Liver (tissue), 8 donors: ENCODE measurements at regions not wholly inside any gene's neighbourhood (a gene's known extent, or its start where the extent isn't known, plus 50 kb on each side); places are given as distances from the start of the nearest gene placed in this dataset.

ENCODE experiments used
- DNase-seq: peaks from one replicate; pipeline ENCODE4 v3.0.0-alpha.2; 2017; ENCODE audit warnings: low spot score
- H3K27ac ChIP-seq, 2 donors: one replicate each; pipeline ENCODE4 v1.7.0; 2013; ENCODE audit warnings: inconsistent platforms in 2 of 2, low read length in 2 of 2, control low read depth in 1 of 2, low read depth in 1 of 2, mild to moderate bottlenecking in 1 of 2
- H3K27me3 ChIP-seq, 4 donors: one replicate each; pipeline versions ENCODE4 v1.6.1 to v1.7.0; 2013; ENCODE audit warnings: low read length in 3 of 4, inconsistent platforms in 1 of 4, mild to moderate bottlenecking in 1 of 4, moderate library complexity in 1 of 4; ENCODE audit not compliant: control insufficient read depth in 4 of 4, insufficient read depth in 4 of 4
- H3K36me3 ChIP-seq, 4 donors: one replicate each; pipeline versions ENCODE4 v1.6.1 to v1.7.0; 2013; ENCODE audit warnings: low read length in 3 of 4, mild to moderate bottlenecking in 3 of 4, low read depth in 1 of 4, moderate library complexity in 1 of 4; ENCODE audit not compliant: control insufficient read depth in 4 of 4, insufficient read depth in 3 of 4
- H3K4me1 ChIP-seq, 4 donors: one replicate each; pipeline versions ENCODE4 v1.6.1 to v1.7.0; 2013; ENCODE audit warnings: low read length in 3 of 4, mild to moderate bottlenecking in 3 of 4, moderate library complexity in 1 of 4; ENCODE audit not compliant: control insufficient read depth in 4 of 4, insufficient read depth in 4 of 4
- H3K4me3 ChIP-seq, 3 donors: one replicate each; pipeline versions ENCODE4 v1.6.1 to v1.7.0; 2013; ENCODE audit warnings: low read length in 3 of 3, control low read depth in 1 of 3, low read depth in 1 of 3, mild to moderate bottlenecking in 1 of 3
- H3K9ac ChIP-seq, 2 donors: one replicate each; pipeline ENCODE4 v1.7.0; 2013; ENCODE audit warnings: low read length in 2 of 2, mild to moderate bottlenecking in 2 of 2, moderate library complexity in 2 of 2, control low read depth in 1 of 2, low read depth in 1 of 2
- H3K9me3 ChIP-seq, 4 donors: one replicate each; pipeline versions ENCODE4 v1.6.1 to v1.7.0; 2013; ENCODE audit warnings: low read length in 3 of 4; ENCODE audit not compliant: control insufficient read depth in 4 of 4
- ATF3 ChIP-seq: IDR thresholded peaks from 2 replicates; pipeline ENCODE4 v1.6.1; 2016; ENCODE audit warnings: antibody characterized with exemption
- CTCF ChIP-seq: fragments of 150-350 bp; IDR thresholded peaks from 2 replicates; pipeline ENCODE4 v1.5.1; 2017; ENCODE audit warnings: improper control_type of control experiment, low read depth, low read length; ENCODE audit not compliant: missing input control
- EGR1 ChIP-seq, 2 donors: IDR thresholded peaks; 2 replicates each; pipeline ENCODE4 v1.6.1; 2016 to 2018; ENCODE audit warnings: antibody characterized with exemption in 2 of 2, low read depth in 2 of 2
- FOXA1 ChIP-seq: IDR thresholded peaks from 2 replicates; pipeline ENCODE4 v1.6.1; 2016; ENCODE audit warnings: antibody characterized with exemption
- FOXA2 ChIP-seq: IDR thresholded peaks from 2 replicates; pipeline ENCODE4 v1.6.1; 2016; ENCODE audit warnings: antibody characterized with exemption
- GABPA ChIP-seq, 2 donors: IDR thresholded peaks in 1 of 2; conservative IDR thresholded peaks in 1 of 2; 2 replicates each; pipeline ENCODE4 v1.6.1; 2016; ENCODE audit warnings: antibody characterized with exemption in 2 of 2, mild to moderate bottlenecking in 1 of 2, moderate library complexity in 1 of 2
- HNF4A ChIP-seq, 2 donors: conservative IDR thresholded peaks; 2 replicates each; pipeline ENCODE4 v1.6.1; 2016; ENCODE audit warnings: antibody characterized with exemption in 2 of 2, mild to moderate bottlenecking in 2 of 2
- HNF4G ChIP-seq: IDR thresholded peaks from 2 replicates; pipeline ENCODE4 v1.6.1; 2016; ENCODE audit warnings: antibody characterized with exemption
- JUND ChIP-seq, 2 donors: IDR thresholded peaks; 2 replicates each; pipeline ENCODE4 v1.6.1; 2016; ENCODE audit warnings: antibody characterized with exemption in 2 of 2
- MAX ChIP-seq: IDR thresholded peaks from 2 replicates; pipeline ENCODE4 v1.6.1; 2016; ENCODE audit warnings: antibody characterized with exemption
- NR2F2 ChIP-seq: IDR thresholded peaks from 2 replicates; pipeline ENCODE4 v1.6.1; 2016; ENCODE audit warnings: antibody characterized with exemption
- RAD21 ChIP-seq, 2 donors: IDR thresholded peaks; 2 replicates each; pipeline ENCODE4 v1.6.1; 2016; ENCODE audit warnings: antibody characterized with exemption in 2 of 2, mild to moderate bottlenecking in 2 of 2
- REST ChIP-seq: IDR thresholded peaks from 2 replicates; pipeline ENCODE4 v1.6.1; 2016; ENCODE audit warnings: antibody characterized with exemption, mild to moderate bottlenecking
- RXRA ChIP-seq, 2 donors: IDR thresholded peaks; 2 replicates each; pipeline ENCODE4 v1.6.1; 2017 to 2018; ENCODE audit warnings: antibody characterized with exemption in 2 of 2, mild to moderate bottlenecking in 1 of 2
- SP1 ChIP-seq: IDR thresholded peaks from 2 replicates; pipeline ENCODE4 v1.6.1; 2018; ENCODE audit warnings: antibody characterized with exemption, mild to moderate bottlenecking
- TAF1 ChIP-seq: conservative IDR thresholded peaks from 2 replicates; pipeline ENCODE4 v1.6.1; 2016; ENCODE audit warnings: antibody characterized with exemption, mild to moderate bottlenecking
- YY1 ChIP-seq: IDR thresholded peaks from 2 replicates; pipeline ENCODE4 v1.6.1; 2016; ENCODE audit warnings: antibody characterized with exemption, mild to moderate bottlenecking
- ZBTB33 ChIP-seq: IDR thresholded peaks from 2 replicates; pipeline ENCODE4 v1.6.1; 2016; ENCODE audit warnings: antibody characterized with exemption
- WGBS: extraction: QIAGEN DNeasy Blood & Tissue Kit; methylation state at CpG from one replicate; pipeline ENCODE4 v1.1.7; 2013; 5-methylcytosine and 5-hydroxymethylcytosine counted together
- donor health status: healthy.
- donor health status: healthy.
- donor health status: healthy.
- donor health status: healthy.
- donor health status: healthy.

GRCh38 chr15:61509327-61509840, 280.3 kb upstream of the RORA start:
- Histone ChIP-seq H3K27ac (no peak overlapping the region), H3K36me3 (no peaks in the 10 kb centered on the region), H3K9me3 (no peaks in the 10 kb centered on the region), H3K27me3 (no peaks in the 10 kb centered on the region), H3K9ac (no peak overlapping the region), H3K4me3 (no peak overlapping the region), H3K4me1 (no peaks in the 10 kb centered on the region)
- TF ChIP-seq SP1, result no peak
- no peak for TF ChIP-seq RXRA (IDR thresholded peaks at IDR 0.05)
- TF ChIP-seq HNF4A (conservative IDR thresholded peaks at IDR 0.05), result no peak
- TF ChIP-seq NR2F2, result no peak
- WGBS, result 87% methylated on average over 7 of the region's 7 CpGs
- no peak for DNase-seq

GRCh38 chr15:61503383-61503969, 274.4 kb upstream of the RORA start:
- H3K9ac ChIP-seq, result no peak overlapping the region
- DNase-seq, result no peak
- H3K27me3 ChIP-seq, result no peaks in the 10 kb centered on the region
- H3K9me3 ChIP-seq, result no peaks in the 10 kb centered on the region
- no peaks in the 10 kb centered on the region for H3K36me3 ChIP-seq
- TF ChIP-seq RXRA (IDR thresholded peaks at IDR 0.05) (peak in 1 of 2 donors; percentile 55), NR2F2 (no peak), JUND (IDR thresholded peaks at IDR 0.05) (peak in 1 of 2 donors; percentile 46), HNF4A (conservative IDR thresholded peaks at IDR 0.05) (peak; percentile 23 to 40), YY1 (peak; percentile 63), SP1 (peak; percentile 43), FOXA1 (no peak)
- no peak overlapping the region for H3K4me3 ChIP-seq
- H3K4me1 ChIP-seq, result peaks cover 0 to 15% (median 5%) of the 10 kb centered on the region in 4 donors
- no peak overlapping the region for H3K27ac ChIP-seq

- H3K4me1 ChIP-seq, result peaks cover 0 to 15% (median 5%) of the 10 kb centered on the region in 4 donors
- H3K4me3 ChIP-seq, result peak overlapping the region in 2 of 3 donors; percentile 18 to 24
- H3K27ac ChIP-seq, result peak overlapping the region; percentile 11 to 45
- 35% methylated on average over 12 of the region's 12 CpGs for WGBS
- TF ChIP-seq SP1, result peak; percentile 86
- TF ChIP-seq ZBTB33, result peak; percentile 59
- peak; percentile 53 to 64 for TF ChIP-seq RAD21 (IDR thresholded peaks at IDR 0.05)
- peak; percentile 73 to 76 for TF ChIP-seq JUND (IDR thresholded peaks at IDR 0.05)
- peak; percentile 88 to 89 for TF ChIP-seq RXRA (IDR thresholded peaks at IDR 0.05)
- peak; percentile 22 for TF ChIP-seq ATF3
- TF ChIP-seq GABPA (IDR thresholded peaks at IDR 0.05 in 1 of 2, conservative IDR thresholded peaks at IDR 0.05 in 1 of 2), result peak in 1 of 2 donors; percentile 43
- peak in 1 of 2 donors; percentile 24 for TF ChIP-seq EGR1 (IDR thresholded peaks at IDR 0.05; ENCODE audit: low read depth in 2 of 2)
- TF ChIP-seq REST, result no peak
- TF ChIP-seq TAF1, result peak; percentile 53
- peak; percentile 50 for TF ChIP-seq HNF4G
- TF ChIP-seq FOXA1, result no peak
- TF ChIP-seq YY1, result peak; percentile 84
- no peak for TF ChIP-seq CTCF
- TF ChIP-seq FOXA2, result no peak
- TF ChIP-seq NR2F2, result peak; percentile 56
- peak; percentile 88 to 90 for TF ChIP-seq HNF4A (conservative IDR thresholded peaks at IDR 0.05)
- TF ChIP-seq MAX, result peak; percentile 76
- no peaks in the 10 kb centered on the region for H3K36me3 ChIP-seq
- H3K9ac ChIP-seq, result no peak overlapping the region
- no peak for DNase-seq
- no peaks in the 10 kb centered on the region for H3K27me3 ChIP-seq
- no peaks in the 10 kb centered on the region for H3K9me3 ChIP-seq
Measured at GRCh38 chr15:61501815-61502389, 272.8 kb upstream of the RORA start.
